HFFc6 (cell line): ENCODE measurements at regions not wholly inside any gene's neighbourhood (a gene's known extent, or its start where the extent isn't known, plus 50 kb on each side); places are given as distances from the start of the nearest gene placed in this dataset.

Source experiments
- DNase-seq: peaks from one replicate; pipeline ENCODE4 v3.0.0-alpha.2; 2018
- H3K27ac Mint-ChIP-seq: 2 replicates; pipeline ENCODE4 v1.8.0; 2020; ENCODE audit warnings: mild to moderate bottlenecking, mixed read lengths
- H3K27me3 Mint-ChIP-seq: 2 replicates; pipeline ENCODE4 v1.8.0; 2021; ENCODE audit warnings: mild to moderate bottlenecking, moderate library complexity, mixed read lengths; ENCODE audit not compliant: insufficient read depth
- H3K36me3 Mint-ChIP-seq: 2 replicates; pipeline ENCODE4 v1.8.0; 2021; ENCODE audit warnings: low read depth, mixed read lengths
- H3K4me1 Mint-ChIP-seq: 2 replicates; pipeline ENCODE4 v1.8.0; 2020; ENCODE audit warnings: low read depth, mixed read lengths
- H3K4me3 Mint-ChIP-seq: 2 replicates; pipeline ENCODE4 v1.8.0; 2020; ENCODE audit warnings: mild to moderate bottlenecking, moderate library complexity, mixed read lengths
- H3K9me3 Mint-ChIP-seq: 2 replicates; pipeline ENCODE4 v1.8.0; 2020; ENCODE audit warnings: mild to moderate bottlenecking, mixed read lengths
- CTCF ChIP-seq: fragments of 200-600 bp; sonication (generic); IDR thresholded peaks from 2 replicates; pipeline ENCODE4 v1.5.0; 2021; ENCODE audit warnings: antibody characterized with exemption, mild to moderate bottlenecking

GRCh38 chr1:82153752-82154151, 353.0 kb downstream of the ADGRL2 start:
- no peak overlapping the region for H3K4me3 Mint-ChIP-seq
- no peak for TF ChIP-seq CTCF
- no peaks in the 10 kb centered on the region for H3K36me3 Mint-ChIP-seq
- H3K9me3 Mint-ChIP-seq = peaks cover 38% of the 10 kb centered on the region
- no peaks in the 10 kb centered on the region for H3K4me1 Mint-ChIP-seq
- H3K27me3 Mint-ChIP-seq = no peaks in the 10 kb centered on the region; the same call in 1 of the 2 replicates
- H3K27ac Mint-ChIP-seq = no peak overlapping the region
- no peak for DNase-seq

GRCh38 chr1:82153272-82153629, 352.5 kb downstream of the ADGRL2 start:
- Mint-ChIP-seq H3K36me3 (no peaks in the 10 kb centered on the region), H3K27ac (no peak overlapping the region), H3K4me3 (no peak overlapping the region), H3K9me3 (peaks cover 33% of the 10 kb centered on the region), H3K4me1 (no peaks in the 10 kb centered on the region), H3K27me3 (no peaks in the 10 kb centered on the region; the same call in 1 of the 2 replicates)
- TF ChIP-seq CTCF = no peak
- no peak for DNase-seq

GRCh38 chr1:82152356-82153271, 351.9 kb downstream of the ADGRL2 start:
- Mint-ChIP-seq H3K4me3 (no peak overlapping the region), H3K4me1 (no peaks in the 10 kb centered on the region), H3K9me3 (peaks cover 28% of the 10 kb centered on the region), H3K36me3 (no peaks in the 10 kb centered on the region), H3K27me3 (no peaks in the 10 kb centered on the region; the same call in 1 of the 2 replicates), H3K27ac (no peak overlapping the region)
- TF ChIP-seq CTCF = no peak
- DNase-seq = no peak

- TF ChIP-seq CTCF = no peak
- H3K27ac Mint-ChIP-seq = no peak overlapping the region
- peaks cover 18% of the 10 kb centered on the region for H3K9me3 Mint-ChIP-seq
- H3K4me1 Mint-ChIP-seq = no peaks in the 10 kb centered on the region
- no peaks in the 10 kb centered on the region for H3K27me3 Mint-ChIP-seq
- no peaks in the 10 kb centered on the region for H3K36me3 Mint-ChIP-seq
- no peak for DNase-seq
- H3K4me3 Mint-ChIP-seq = no peak overlapping the region
Observed at GRCh38 chr1:82145656-82146055, 344.9 kb downstream of the ADGRL2 start.

- Mint-ChIP-seq H3K36me3 (no peaks in the 10 kb centered on the region), H3K27me3 (no peaks in the 10 kb centered on the region), H3K9me3 (peaks cover 26% of the 10 kb centered on the region), H3K4me3 (no peak overlapping the region), H3K27ac (no peak overlapping the region), H3K4me1 (no peaks in the 10 kb centered on the region)
- TF ChIP-seq CTCF = no peak
- DNase-seq = no peak
Observed at GRCh38 chr1:82143108-82143833, 342.5 kb downstream of the ADGRL2 start.
